WTC11 (cell line): ENCODE measurements at regions not wholly inside any gene's neighbourhood (a gene's known extent, or its start where the extent isn't known, plus 50 kb on each side); places are given as distances from the start of the nearest gene placed in this dataset.

ENCODE experiments used
- ATAC-seq: fragments of 200-7000 bp; cut with Tn5 transposase; 2 replicates; pipeline ENCODE4 v1.10.0; 2021; ENCODE audit warnings: mild to moderate bottlenecking, moderate library complexity
- CTCF ChIA-PET: fragments of 300-600 bp; sonication (Branson Sonifier 250); formaldehyde crosslinking; loops from one replicate; lab custom pipeline; 2021; ENCODE audit warnings: antibody characterized with exemption; lab: Charles Lee
- POLR2A ChIA-PET: fragments of 350-600 bp; sonication (Branson Sonifier 250); formaldehyde crosslinking; loops from one replicate; lab custom pipeline; 2021; ENCODE audit warnings: antibody characterized with exemption; lab: Charles Lee
- DNase-seq: peaks from one replicate; pipeline ENCODE4 v3.0.0; 2021; ENCODE audit warnings: low spot score
- H3K27ac Mint-ChIP-seq: 2 replicates; pipeline ENCODE4 v1.8.0; 2021; ENCODE audit warnings: mixed read lengths
- H3K27me3 Mint-ChIP-seq: 2 replicates; pipeline ENCODE4 v1.8.0; 2021; ENCODE audit warnings: low read depth, mild to moderate bottlenecking, moderate library complexity, mixed read lengths
- H3K36me3 Mint-ChIP-seq: 2 replicates; pipeline ENCODE4 v1.8.0; 2021; ENCODE audit warnings: mixed read lengths
- H3K4me1 Mint-ChIP-seq: 2 replicates; pipeline ENCODE4 v1.8.0; 2022; ENCODE audit warnings: mixed read lengths
- H3K4me3 Mint-ChIP-seq: 2 replicates; pipeline ENCODE4 v1.8.0; 2021; ENCODE audit warnings: mild to moderate bottlenecking, moderate library complexity, mixed read lengths
- H3K9me3 Mint-ChIP-seq: 2 replicates; pipeline ENCODE4 v1.8.0; 2021; ENCODE audit warnings: mixed read lengths
- HMGA2 ChIP-seq: fragments of 250-450 bp; sonication (Bioruptor Pico); IDR thresholded peaks from 2 replicates; pipeline ENCODE4 v1.4.0; 2021; ENCODE audit warnings: mild to moderate bottlenecking, moderate library complexity
- JAZF1 ChIP-seq: fragments of 250-450 bp; sonication (Bioruptor Pico); IDR thresholded peaks from 2 replicates; pipeline ENCODE4 v1.9.0; 2021; ENCODE audit warnings: moderate library complexity, mild to moderate bottlenecking, inconsistent platforms
- SMAD3 ChIP-seq: sonication (generic); formaldehyde crosslinking; IDR thresholded peaks from 2 replicates; pipeline ENCODE4 v1.8.0; 2022; ENCODE audit warnings: missing genetic modification reagents, mild to moderate bottlenecking, borderline replicate concordance
- SOX15 ChIP-seq: fragments of 250-450 bp; sonication (Bioruptor Pico); IDR thresholded peaks from 2 replicates; pipeline ENCODE4 v1.9.0; 2021; ENCODE audit warnings: mild to moderate bottlenecking
- TEAD1 ChIP-seq: sonication (generic); formaldehyde crosslinking; IDR thresholded peaks from 2 replicates; pipeline ENCODE4 v1.8.0; 2022; ENCODE audit warnings: mild to moderate bottlenecking, missing genetic modification reagents
- ZBTB21 ChIP-seq: sonication (generic); formaldehyde crosslinking; IDR thresholded peaks from 2 replicates; pipeline ENCODE4 v1.8.1; 2023; ENCODE audit warnings: mild to moderate bottlenecking, missing genetic modification reagents, borderline replicate concordance

DNA sequence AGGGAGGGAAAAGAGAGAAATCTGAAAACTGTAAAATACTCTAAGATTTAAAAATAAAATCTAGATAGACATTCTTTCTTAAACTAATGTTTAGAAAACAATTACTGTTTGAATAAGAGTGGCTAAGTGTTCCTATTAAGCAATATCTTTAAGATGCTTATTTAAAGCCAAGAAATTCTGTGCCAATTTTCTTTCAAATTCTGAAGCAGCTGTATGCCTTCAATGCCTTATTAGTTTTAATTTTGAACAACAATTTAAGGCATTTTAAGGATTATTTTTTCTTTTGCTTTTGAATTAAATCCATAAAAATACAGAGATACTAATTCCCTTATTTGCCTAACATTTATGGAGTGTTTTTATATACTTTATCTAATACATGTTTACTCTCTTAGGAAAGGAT lies 50.3 kb upstream of the KITLG start:
- Mint-ChIP-seq H3K27ac (no peak overlapping the region), H3K9me3 (peaks cover 8% of the 10 kb centered on the region), H3K36me3 (no peaks in the 10 kb centered on the region), H3K4me3 (no peak overlapping the region), H3K4me1 (no peaks in the 10 kb centered on the region), H3K27me3 (no peaks in the 10 kb centered on the region)
- ChIA-PET CTCF (no interaction called here), POLR2A (no interaction called here)
- DNase-seq (no peak), ATAC-seq (no peak)
- TF ChIP-seq TEAD1 (no peak), SMAD3 (CRISPR knock-in tag) (no peak), HMGA2 (CRISPR knock-in tag) (no peak), ZBTB21 (no peak), JAZF1 (no peak), SOX15 (CRISPR knock-in tag) (no peak)
